ENCODE measurements at regions not wholly inside any gene's neighbourhood (a gene's known extent, or its start where the extent isn't known, plus 50 kb on each side); places are given as distances from the start of the nearest gene placed in this dataset.
"Not testable (repeated sequence)": the region's sequence is repeated elsewhere in the genome, so short reads cannot be mapped to it uniquely, and the experiment has no call there.

GRCh38 chr16:18173945-18174497 is 162.5 kb downstream of the NPIPA8 start:
- in situ Hi-C loops (cut with HindIII; ENCODE audit: low sequenced_read_pairs); H3K4me3 ChIP-seq (ENCODE audit: low read depth, low read length); DNase-seq (ENCODE audit: low read depth, low spot score): not testable (repeated sequence)

GRCh38 chr16:18162293-18162692 is 174.2 kb downstream of the NPIPA8 start:
- DNase-seq (ENCODE audit: low read depth, low spot score); in situ Hi-C loops (cut with HindIII; ENCODE audit: low sequenced_read_pairs); H3K4me3 ChIP-seq (ENCODE audit: low read depth, low read length): not testable (repeated sequence)

DNA sequence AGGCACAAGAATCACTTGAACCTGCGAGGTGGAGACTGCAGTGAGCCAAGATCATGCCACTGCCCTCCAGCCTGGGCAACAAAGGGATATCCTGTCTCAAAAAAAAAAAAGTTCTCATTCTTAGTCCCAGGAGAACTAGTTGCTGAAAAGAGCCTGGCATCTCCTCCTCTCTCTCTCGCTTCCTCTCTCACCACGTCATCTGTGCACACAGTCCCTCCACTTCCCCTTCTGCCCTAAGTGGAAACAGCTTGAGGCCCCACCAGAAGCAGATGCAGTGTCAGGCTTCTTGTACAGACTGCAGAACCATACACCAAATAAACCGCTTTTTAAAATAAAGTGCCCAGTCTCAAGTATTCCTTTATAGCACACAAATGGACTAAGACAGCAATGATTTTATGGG is 175.3 kb downstream of the NPIPA8 start:
- H3K4me3 ChIP-seq (ENCODE audit: low read depth, low read length); DNase-seq (ENCODE audit: low read depth, low spot score); in situ Hi-C loops (cut with HindIII; ENCODE audit: low sequenced_read_pairs): not testable (repeated sequence)

DNA sequence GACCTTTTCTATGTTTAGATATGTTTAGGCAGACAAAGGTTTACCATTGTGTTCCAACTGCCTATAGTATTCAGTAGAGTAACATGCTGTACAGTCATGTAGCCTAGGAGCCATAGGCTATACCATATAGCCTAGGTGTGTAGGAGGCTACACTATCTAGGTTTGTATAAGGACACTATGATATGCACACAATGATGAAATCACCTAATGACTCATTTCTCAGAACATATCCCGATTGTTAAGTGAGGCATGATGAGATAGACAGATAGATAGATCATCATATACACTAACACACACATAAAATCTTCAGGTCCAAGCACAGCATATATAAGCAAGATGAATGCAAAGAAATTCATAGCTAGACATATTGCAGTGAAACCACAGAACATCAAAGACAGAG is 177.4 kb downstream of the NPIPA8 start:
- DNase-seq (ENCODE audit: low read depth, low spot score); H3K4me3 ChIP-seq (ENCODE audit: low read depth, low read length); in situ Hi-C loops (cut with HindIII; ENCODE audit: low sequenced_read_pairs): not testable (repeated sequence)

GRCh38 chr16:18157854-18158253 is 178.7 kb downstream of the NPIPA8 start:
- DNase-seq (ENCODE audit: low read depth, low spot score); H3K4me3 ChIP-seq (ENCODE audit: low read depth, low read length); in situ Hi-C loops (cut with HindIII; ENCODE audit: low sequenced_read_pairs): not testable (repeated sequence)

GRCh38 chr16:18152832-18153231 is 183.7 kb downstream of the NPIPA8 start:
- DNase-seq (ENCODE audit: low read depth, low spot score); in situ Hi-C loops (cut with HindIII; ENCODE audit: low sequenced_read_pairs); H3K4me3 ChIP-seq (ENCODE audit: low read depth, low read length): not testable (repeated sequence)

- H3K4me3 ChIP-seq (ENCODE audit: low read depth, low read length); DNase-seq (ENCODE audit: low read depth, low spot score); in situ Hi-C loops (cut with HindIII; ENCODE audit: low sequenced_read_pairs): not testable (repeated sequence)
Observed at GRCh38 chr16:18148132-18148531, 188.4 kb downstream of the NPIPA8 start.

GRCh38 chr16:18146601-18147142 is 189.9 kb downstream of the NPIPA8 start:
- DNase-seq (ENCODE audit: low read depth, low spot score); in situ Hi-C loops (cut with HindIII; ENCODE audit: low sequenced_read_pairs); H3K4me3 ChIP-seq (ENCODE audit: low read depth, low read length): not testable (repeated sequence)

- in situ Hi-C loops (cut with HindIII; ENCODE audit: low sequenced_read_pairs); H3K4me3 ChIP-seq (ENCODE audit: low read depth, low read length); DNase-seq (ENCODE audit: low read depth, low spot score): not testable (repeated sequence)
Observed at GRCh38 chr16:18142066-18142465, 194.5 kb downstream of the NPIPA8 start.

DNA sequence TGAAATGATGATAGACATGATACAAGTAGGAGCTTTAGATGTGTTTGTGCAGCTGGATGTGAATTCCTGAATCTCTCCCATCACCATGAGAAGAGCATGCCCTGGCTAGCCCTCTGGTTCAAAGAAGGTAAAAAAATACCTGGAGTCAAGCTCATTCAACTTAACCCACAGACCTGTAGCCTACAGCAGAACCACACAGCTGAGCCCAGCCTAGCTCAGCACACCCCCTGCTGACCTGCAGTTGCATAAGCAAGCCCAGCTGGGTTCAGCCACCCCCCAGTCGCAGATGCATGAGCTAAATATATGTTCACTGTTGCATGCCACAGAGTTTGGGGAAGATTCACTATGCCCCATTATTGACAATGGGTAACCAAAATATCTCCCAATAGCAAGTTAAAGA is 200.2 kb downstream of the NPIPA8 start:
- H3K4me3 ChIP-seq (ENCODE audit: low read depth, low read length); in situ Hi-C loops (cut with HindIII; ENCODE audit: low sequenced_read_pairs); DNase-seq (ENCODE audit: low read depth, low spot score): not testable (repeated sequence)

DNA sequence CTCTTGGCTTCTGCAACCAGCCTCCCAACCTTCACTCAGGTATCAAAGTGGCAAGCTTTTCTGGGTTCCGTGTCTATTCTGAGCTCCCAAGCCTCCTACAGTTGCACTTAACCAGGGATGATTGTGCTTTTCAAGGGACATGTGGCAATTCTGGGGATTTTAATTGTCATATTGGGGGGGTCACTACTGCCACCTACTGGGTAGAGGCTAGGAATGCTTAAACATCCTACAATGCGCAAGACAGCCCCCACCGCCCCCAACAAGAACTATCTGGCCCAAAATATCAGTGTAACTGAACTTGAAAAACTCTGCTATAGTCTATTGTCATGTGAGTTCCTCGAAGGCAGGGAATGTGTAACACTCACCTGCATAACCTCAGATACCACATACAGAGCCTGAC is 201.5 kb downstream of the NPIPA8 start:
- in situ Hi-C loops (cut with HindIII; ENCODE audit: low sequenced_read_pairs), result not testable (repeated sequence)

DNA sequence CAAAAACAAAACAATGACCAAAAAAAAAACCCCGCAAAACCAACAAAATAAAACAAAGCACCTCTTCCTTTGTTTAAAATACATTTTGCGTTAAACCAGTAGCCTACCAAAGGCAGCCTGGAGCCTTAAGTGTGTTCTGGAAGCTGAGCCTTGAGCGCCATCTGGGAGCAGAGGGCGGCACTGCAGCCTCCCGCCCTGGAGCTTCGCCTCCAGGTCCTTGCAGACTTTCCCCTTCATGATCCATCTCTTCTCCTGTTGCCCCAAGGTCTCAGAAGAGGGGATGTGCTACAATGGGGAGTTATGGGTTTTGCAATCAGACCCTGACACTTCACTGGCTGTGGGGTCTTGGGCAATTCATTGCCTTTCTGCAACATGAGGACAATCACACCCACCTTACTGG is 204.9 kb downstream of the NPIPA8 start:
- in situ Hi-C loops (cut with HindIII; ENCODE audit: low sequenced_read_pairs); H3K4me3 ChIP-seq (ENCODE audit: low read depth, low read length); DNase-seq (ENCODE audit: low read depth, low spot score): not testable (repeated sequence)

More for the DNA sequence above, 201.5 kb downstream of the NPIPA8 start:
- DNase-seq (ENCODE audit: low read depth, low spot score); H3K4me3 ChIP-seq (ENCODE audit: low read depth, low read length): not testable (repeated sequence)

- in situ Hi-C loops (cut with HindIII; ENCODE audit: low sequenced_read_pairs); DNase-seq (ENCODE audit: low read depth, low spot score); H3K4me3 ChIP-seq (ENCODE audit: low read depth, low read length): not testable (repeated sequence)
Observed at GRCh38 chr16:18130478-18131120, 205.9 kb downstream of the NPIPA8 start.

- in situ Hi-C loops (cut with HindIII; ENCODE audit: low sequenced_read_pairs); H3K4me3 ChIP-seq (ENCODE audit: low read depth, low read length); DNase-seq (ENCODE audit: low read depth, low spot score): not testable (repeated sequence)
Observed at GRCh38 chr16:18127033-18127432, 209.5 kb downstream of the NPIPA8 start.

DNA sequence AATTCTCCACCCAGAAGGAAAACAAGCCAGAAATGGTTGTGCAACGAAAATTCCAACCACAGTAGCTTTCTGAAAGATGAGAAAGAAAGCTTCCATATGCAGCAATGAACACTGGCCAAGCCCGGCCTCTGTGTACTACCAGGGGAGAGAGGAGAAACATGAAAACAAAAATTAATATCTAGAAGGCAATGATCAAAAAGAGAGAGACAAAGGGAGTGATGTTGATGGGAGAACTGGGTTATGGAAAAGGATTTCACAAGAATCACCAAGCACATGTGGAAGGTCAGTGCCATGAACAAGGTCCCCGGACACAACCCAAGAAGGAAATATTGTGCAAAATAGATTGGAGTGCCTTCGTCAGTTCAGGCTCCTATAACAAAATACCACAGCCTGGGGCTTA is 217.4 kb downstream of the NPIPA8 start:
- H3K4me3 ChIP-seq (ENCODE audit: low read depth, low read length); in situ Hi-C loops (cut with HindIII; ENCODE audit: low sequenced_read_pairs); DNase-seq (ENCODE audit: low read depth, low spot score): not testable (repeated sequence)

DNA sequence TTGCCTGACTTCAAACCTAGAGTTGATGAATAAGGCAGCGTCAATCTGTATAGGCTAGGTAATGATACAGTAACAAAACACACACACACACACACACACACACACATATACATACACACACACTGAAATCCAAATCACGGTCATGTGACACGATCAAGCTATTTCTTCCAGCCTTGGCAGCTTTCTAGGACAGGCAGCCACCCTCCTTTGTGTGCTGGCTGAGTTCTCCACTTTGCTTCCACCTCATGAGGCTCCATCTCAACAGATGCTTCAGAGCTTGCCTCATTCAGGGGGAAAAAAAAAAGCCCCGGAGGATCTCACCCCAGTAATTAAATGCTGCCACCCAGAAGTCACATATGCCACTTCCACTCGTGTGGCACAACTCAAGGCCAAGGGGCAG is 217.9 kb downstream of the NPIPA8 start:
- DNase-seq (ENCODE audit: low read depth, low spot score); H3K4me3 ChIP-seq (ENCODE audit: low read depth, low read length); in situ Hi-C loops (cut with HindIII; ENCODE audit: low sequenced_read_pairs): not testable (repeated sequence)

DNA sequence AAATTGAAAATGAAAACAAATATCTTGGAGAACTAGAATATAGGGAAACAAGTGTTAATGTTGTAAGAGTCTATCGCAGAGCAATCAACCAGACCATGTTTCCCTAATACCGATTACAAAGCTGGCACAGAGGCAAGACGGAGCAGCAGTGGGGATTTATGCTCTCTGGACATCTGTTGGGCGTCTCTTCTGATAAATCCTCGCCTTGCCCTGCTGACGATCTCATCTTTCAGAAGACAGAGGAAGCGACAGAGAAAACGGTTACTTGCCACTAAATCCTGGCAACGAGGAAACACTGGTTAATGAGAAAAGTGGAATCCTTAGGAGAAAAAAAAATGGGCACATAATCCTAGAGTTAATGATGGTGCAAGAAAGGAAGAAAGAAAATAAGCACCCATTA is 218.5 kb downstream of the NPIPA8 start:
- DNase-seq (ENCODE audit: low read depth, low spot score); H3K4me3 ChIP-seq (ENCODE audit: low read depth, low read length); in situ Hi-C loops (cut with HindIII; ENCODE audit: low sequenced_read_pairs): not testable (repeated sequence)

DNA sequence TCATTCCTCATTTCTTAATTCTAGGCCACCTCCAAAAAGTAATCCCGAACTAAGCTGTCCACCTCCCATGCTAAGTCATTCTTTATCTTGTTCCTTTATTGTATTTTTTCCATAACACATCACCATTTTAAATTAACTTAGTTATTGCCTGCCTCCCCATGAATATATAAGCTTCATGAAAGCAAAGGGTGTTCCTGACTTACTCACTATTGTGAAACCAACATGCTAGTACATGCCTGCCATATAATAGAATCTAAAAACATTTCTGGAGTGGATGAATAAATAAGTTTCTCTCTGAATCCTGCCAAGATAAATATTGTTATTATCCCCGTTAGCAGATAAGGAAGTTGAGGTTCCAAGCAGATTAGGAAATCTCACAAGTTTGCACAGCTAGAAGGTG is 232.1 kb downstream of the NPIPA8 start:
- H3K4me3 ChIP-seq (ENCODE audit: low read depth, low read length); DNase-seq (ENCODE audit: low read depth, low spot score); in situ Hi-C loops (cut with HindIII; ENCODE audit: low sequenced_read_pairs): not testable (repeated sequence)

All from astrocyte of the spinal cord (primary cell).